ENCODE measurements at regions not wholly inside any gene's neighbourhood (a gene's known extent, or its start where the extent isn't known, plus 50 kb on each side); places are given as distances from the start of the nearest gene placed in this dataset.
A peak's percentile ranks its signal among the peaks of the same experiment; 100 is the strongest.
"Not testable (repeated sequence)": the region's sequence is repeated elsewhere in the genome, so short reads cannot be mapped to it uniquely, and the experiment has no call there.

- Histone ChIP-seq H3K36me3 (replicated peaks) (no peaks in the 10 kb centered on the region), H3K4me3 (ENCODE audit: low read depth, low read length) (no peak overlapping the region), H3K27me3 (replicated peaks) (no peaks in the 10 kb centered on the region), H3K27ac (no peak overlapping the region)
- TF ChIP-seq CTCF (IDR thresholded peaks at IDR 0.05; ENCODE audit: low read depth, low read length, missing control alignments): no peak
- no peak for DNase-seq
- in situ Hi-C loops (cut with HindIII; ENCODE audit: low pct_ligation_motif_present, low sequenced_read_pairs): no loop called here
Observed at GRCh38 chr10:64659311-64659710, 1138.1 kb downstream of the REEP3 start.

- no peak overlapping the region for H3K27ac ChIP-seq
- no peaks in the 10 kb centered on the region for H3K36me3 ChIP-seq (replicated peaks)
- no peaks in the 10 kb centered on the region for H3K27me3 ChIP-seq (replicated peaks)
- DNase-seq: peak; percentile 77
- in situ Hi-C loops (cut with HindIII; ENCODE audit: low pct_ligation_motif_present, low sequenced_read_pairs): no loop called here
- no peak for TF ChIP-seq CTCF (IDR thresholded peaks at IDR 0.05; ENCODE audit: low read depth, low read length, missing control alignments)
- H3K4me3 ChIP-seq (ENCODE audit: low read depth, low read length): no peak overlapping the region
Observed at GRCh38 chr10:64682043-64682442, 1160.8 kb downstream of the REEP3 start.

- no peaks in the 10 kb centered on the region for H3K36me3 ChIP-seq (replicated peaks)
- no peak overlapping the region for H3K4me3 ChIP-seq (ENCODE audit: low read depth, low read length)
- in situ Hi-C loops (cut with HindIII; ENCODE audit: low pct_ligation_motif_present, low sequenced_read_pairs): no loop called here
- TF ChIP-seq CTCF (IDR thresholded peaks at IDR 0.05; ENCODE audit: low read depth, low read length, missing control alignments): no peak
- no peaks in the 10 kb centered on the region for H3K27me3 ChIP-seq (replicated peaks)
- DNase-seq: no peak
- no peak overlapping the region for H3K27ac ChIP-seq
Observed at GRCh38 chr10:64690194-64690593, 1169.0 kb downstream of the REEP3 start.

GRCh38 chr10:64699244-64699643, 1178.0 kb downstream of the REEP3 start:
- in situ Hi-C loops (cut with HindIII; ENCODE audit: low pct_ligation_motif_present, low sequenced_read_pairs): no loop called here
- DNase-seq: no peak
- Histone ChIP-seq H3K27me3 (replicated peaks) (no peaks in the 10 kb centered on the region), H3K36me3 (replicated peaks) (no peaks in the 10 kb centered on the region), H3K4me3 (ENCODE audit: low read depth, low read length) (no peak overlapping the region), H3K27ac (no peak overlapping the region)
- no peak for TF ChIP-seq CTCF (IDR thresholded peaks at IDR 0.05; ENCODE audit: low read depth, low read length, missing control alignments)

- H3K4me3 ChIP-seq (ENCODE audit: low read depth, low read length); in situ Hi-C loops (cut with HindIII; ENCODE audit: low pct_ligation_motif_present, low sequenced_read_pairs); DNase-seq; H3K27ac ChIP-seq; H3K27me3 ChIP-seq (replicated peaks); H3K36me3 ChIP-seq (replicated peaks): not testable (repeated sequence)
Observed at GRCh38 chr10:64702086-64702485, 1180.9 kb downstream of the REEP3 start.

- Histone ChIP-seq H3K27me3 (replicated peaks) (no peaks in the 10 kb centered on the region), H3K27ac (no peak overlapping the region), H3K4me3 (ENCODE audit: low read depth, low read length) (no peak overlapping the region), H3K36me3 (replicated peaks) (no peaks in the 10 kb centered on the region)
- no peak for TF ChIP-seq CTCF (IDR thresholded peaks at IDR 0.05; ENCODE audit: low read depth, low read length, missing control alignments)
- in situ Hi-C loops (cut with HindIII; ENCODE audit: low pct_ligation_motif_present, low sequenced_read_pairs): no loop called here
- DNase-seq: no peak
Observed at GRCh38 chr10:64708884-64709681, 1187.9 kb downstream of the REEP3 start.
